Endothelial cell of hepatic sinusoid (primary cell): ENCODE measurements at regions not wholly inside any gene's neighbourhood (a gene's known extent, or its start where the extent isn't known, plus 50 kb on each side); places are given as distances from the start of the nearest gene placed in this dataset.

ENCODE experiments used
- in situ Hi-C: cut with HindIII; loops from 2 replicates; pipeline ENCODE4 v1.10.0; 2017; ENCODE audit warnings: low sequenced_read_pairs

DNA sequence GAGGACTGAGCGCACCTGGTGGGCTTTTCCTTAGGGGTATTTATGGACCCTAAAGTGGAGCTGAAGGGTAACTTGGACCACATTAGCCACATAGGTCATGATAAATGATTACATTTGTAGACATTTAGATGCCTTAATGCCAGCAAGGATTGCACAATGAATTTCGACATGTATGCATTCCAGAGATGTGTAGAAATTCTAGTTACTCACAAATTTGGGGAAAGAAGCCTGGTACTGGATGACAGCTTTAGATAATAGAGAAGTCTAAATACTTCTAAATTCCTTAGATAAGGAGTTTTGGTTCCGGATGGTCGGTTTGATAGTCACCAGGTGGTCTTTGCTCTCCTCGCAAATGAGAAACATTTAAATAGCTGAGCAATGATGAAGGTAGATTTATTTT, 609.5 kb upstream of the PRKX start:
- in situ Hi-C loops: no loop called here

DNA sequence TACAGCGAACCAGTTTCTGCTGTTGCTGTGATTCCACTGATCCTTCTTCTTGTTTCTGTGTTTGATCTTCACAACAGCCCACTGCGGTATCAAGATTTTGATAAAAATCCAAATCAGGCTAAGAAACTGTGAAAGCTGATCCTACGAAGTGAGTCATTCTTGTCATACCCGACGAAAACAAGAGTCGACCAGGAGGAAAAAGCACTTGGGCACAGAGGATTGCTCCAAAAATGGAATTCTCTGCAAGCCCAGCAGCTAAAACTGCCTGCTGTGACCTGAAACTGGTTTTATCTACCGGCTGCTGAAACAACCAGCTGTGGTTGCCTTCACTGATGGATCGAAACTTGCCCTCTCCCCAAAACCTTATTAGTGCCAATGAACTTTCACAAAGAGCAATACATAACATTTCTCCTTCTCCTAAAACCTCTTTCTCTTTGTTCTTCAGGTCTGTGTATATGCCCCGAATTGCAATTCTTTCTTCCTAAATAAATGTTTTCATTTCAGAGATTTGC, 607.0 kb upstream of the PRKX start:
- in situ Hi-C loops: no loop called here

DNA sequence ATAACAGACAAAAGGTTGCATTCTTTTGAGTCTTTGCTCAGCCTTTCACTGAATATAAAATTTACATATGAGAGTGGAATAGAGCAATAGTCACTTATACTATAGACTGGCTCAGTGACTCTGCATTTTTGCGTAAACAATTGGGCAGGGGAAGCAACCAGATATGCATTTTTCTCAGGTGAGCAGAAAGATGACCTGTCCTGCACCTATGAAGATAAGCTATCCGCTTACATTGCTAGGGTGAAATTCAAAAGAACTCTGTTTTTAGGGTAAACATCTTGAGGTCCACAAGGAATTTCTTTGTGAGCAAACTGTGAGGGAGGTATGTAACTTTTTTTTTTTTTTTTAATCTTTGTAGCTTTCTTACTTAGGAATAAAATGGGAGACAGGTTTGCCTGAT, 602.4 kb upstream of the PRKX start:
- in situ Hi-C loops: no loop called here

DNA sequence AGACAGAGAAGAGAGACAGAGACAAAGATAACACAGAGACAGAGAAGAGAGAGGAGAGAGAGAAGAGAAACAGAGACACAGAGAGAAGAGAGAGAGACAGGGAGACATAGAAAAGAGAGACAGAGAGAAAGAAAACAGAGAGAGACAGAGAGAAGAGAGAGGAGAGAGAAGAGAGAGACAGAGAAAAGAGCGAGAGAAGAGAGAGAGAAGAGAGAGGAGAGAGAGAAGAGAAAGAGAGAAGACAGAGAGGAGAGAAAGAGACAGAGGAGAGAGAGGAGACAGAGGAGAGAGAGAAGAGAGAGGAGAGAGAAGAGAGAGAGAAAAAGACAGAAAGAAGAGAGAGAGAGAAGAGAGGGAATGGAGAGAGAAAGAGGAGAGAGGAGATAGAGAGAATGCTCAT, 601.1 kb upstream of the PRKX start:
- in situ Hi-C loops: no loop called here

DNA sequence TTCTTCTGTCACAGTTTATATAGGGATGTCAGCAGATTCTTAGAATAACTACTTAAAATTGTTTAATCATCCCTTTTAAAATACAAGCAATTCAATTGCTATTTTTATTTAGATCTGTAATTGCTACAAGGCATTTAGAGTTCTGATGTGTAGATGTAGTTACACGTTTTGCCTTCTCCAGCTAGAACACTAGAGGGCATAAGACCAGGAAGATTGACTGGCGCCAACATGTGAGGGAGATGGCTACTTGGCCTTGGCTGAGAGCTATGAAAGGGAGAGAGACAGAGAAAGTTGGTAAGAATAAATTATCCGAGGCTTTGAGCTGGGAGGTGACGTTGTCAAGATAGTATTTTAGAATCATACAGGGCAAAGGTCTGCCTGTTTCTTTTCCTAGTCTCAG, 563.7 kb upstream of the PRKX start:
- in situ Hi-C loops: no loop called here

DNA sequence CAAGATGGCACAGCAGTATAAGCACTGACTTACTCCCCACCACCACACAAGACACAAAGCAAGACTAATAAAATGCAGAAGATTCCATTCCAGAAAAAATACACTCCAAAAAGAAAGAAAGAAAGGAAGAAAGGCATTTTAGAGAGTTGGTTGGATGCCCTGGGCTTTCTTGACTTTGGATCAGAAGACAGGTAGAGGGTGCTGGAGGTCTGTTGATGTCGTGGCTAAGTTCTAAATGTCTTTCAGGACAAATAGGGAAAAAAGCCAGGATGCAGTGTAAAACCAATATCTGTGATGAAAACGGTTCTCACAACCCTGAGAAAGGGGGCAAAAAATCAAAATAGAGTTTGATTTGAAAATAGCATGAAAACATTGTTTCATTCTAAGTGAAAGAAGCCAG, 555.2 kb upstream of the PRKX start:
- in situ Hi-C loops: no loop called here

DNA sequence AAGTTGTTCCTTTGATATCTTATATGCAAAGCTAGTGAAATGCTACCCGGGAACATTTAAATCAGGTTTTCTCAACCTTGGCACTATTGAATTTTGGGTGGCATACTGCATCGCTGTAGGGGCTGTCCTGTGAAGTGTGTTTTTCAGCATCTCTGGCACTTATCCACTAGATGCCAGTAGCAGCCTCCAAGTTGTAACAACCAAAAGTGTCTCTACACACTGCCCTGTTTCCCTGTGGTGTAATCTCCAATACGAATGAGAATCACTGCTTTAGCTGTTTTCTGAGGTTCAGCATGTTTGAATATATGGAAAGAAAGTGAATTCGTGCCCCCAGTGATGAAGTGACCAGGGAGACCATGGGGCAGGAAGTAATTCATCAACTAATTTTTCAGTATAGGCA, 551.6 kb upstream of the PRKX start:
- in situ Hi-C loops: no loop called here

DNA sequence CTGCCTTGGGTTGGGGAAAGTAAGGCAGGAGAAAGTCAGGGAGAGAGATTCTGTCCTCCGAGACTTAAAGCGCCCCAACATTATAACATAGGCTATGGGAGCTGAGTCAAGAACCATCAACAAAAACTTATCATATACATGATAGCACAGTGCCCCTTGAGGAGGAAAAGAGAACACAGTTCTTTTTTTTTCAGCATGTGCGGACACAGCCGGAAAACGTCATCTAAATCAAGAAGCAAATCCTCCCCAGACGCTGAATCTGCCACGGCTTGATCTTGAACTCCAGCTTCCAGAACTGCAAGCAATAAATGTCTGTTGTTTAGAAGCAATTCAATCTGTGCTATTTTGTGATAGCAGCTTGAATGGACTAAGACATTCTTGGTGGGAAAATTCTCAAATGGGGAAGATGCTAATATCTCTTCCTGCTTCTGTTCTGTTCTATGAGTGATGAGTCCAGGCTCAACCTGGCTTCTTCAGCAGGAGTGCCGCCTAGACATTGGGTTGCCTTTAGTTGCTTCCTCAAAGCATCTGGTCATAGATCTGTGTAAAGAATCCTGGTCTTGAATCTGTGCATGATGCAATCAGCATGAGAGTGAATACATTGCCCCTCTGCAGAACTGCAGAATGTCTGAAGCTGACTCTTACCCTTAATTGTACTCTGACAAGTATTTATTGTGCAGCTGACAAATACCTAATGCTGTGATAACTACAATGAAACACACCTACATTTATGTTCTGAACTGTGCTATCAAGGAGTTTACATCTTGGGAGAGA, 549.8 kb upstream of the PRKX start:
- in situ Hi-C loops: no loop called here

DNA sequence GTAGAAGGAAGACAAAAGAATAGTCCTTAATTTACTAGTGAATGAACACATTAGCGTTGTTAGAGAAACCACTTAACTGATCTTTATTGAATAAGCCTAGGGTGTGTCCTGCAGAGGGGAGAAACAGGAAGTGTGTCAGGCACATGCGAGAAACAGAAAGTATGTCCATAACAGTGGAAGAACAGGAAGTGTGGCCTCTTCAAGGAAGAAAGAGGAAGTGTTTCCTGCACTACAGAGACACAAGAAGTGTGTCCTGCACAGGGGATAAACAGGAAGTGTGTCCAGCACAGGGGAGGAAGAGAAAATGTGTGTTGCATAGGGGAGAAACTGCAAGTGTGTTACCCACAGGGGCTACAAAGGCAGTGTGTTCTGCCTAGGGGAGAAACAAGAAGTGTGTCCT, 539.6 kb upstream of the PRKX start:
- in situ Hi-C loops: no loop called here

DNA sequence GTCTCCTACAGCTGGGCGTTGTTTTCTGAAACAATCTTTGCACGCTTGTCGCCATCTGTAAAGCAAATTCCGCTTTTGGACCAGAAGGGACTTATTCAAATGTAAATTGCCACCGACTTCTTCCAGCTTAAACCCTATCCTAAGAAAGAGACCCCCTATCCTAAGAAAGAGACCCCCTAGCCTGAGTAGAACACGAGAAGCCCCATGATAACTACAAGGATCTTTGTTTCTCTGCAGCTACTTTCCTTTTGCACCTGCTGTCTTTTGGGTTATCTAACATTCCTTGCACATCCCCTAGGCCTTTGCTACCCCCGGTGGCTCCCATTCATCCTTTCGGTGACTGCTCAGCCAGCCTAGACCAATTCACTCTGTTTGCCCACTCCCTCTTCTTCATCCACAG, 536.0 kb upstream of the PRKX start:
- in situ Hi-C loops: no loop called here

DNA sequence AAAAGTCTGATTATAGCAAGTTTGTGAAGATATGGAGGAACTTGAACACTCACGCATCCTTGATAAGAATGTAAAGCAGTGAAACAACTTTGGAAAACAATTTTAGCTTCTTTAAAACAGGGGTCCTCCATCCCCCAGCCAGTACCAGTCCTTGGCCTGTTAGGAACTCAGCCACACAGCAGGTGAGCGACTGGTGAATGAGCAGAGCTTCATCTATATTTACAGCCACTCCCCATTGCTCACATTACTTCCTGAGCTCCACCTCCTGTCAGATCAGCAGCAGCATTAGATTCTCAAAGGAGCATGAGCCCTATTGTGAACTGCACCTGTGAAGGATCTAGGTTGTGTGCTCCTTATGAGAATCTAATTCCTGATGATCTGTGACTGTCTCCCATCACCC, 530.3 kb upstream of the PRKX start:
- in situ Hi-C loops: no loop called here

DNA sequence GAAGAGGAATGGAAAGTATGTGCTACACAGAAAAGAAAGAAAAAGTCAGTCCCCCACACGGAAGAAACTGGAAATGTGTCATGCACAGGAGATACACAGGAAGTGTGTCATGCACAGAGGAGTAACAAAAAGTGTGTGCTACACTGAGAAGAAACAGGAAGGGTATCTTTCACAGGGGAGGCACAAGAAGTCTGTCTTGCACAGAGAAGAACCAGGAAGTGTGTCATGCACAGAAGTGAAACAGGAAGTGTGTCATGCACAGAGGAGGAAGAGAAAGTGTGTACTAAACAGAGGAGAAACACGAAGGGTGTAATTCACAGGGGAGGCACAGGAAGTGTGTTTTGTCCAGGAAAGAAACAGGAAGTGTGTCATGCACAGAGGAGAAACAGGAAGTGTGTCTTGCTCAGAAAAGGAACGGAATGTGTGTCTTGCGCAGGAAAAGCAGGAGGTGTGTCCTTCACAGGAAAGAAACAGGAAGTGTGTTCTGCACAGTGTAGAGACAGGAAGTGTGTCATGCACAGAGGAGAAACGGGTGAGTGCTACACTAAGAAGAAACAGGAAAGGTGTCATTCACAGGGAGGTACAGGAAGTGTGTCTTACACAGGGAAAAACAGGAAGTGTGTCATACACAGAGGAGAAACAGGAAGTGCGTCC, 527.2 kb upstream of the PRKX start:
- in situ Hi-C loops: no loop called here

DNA sequence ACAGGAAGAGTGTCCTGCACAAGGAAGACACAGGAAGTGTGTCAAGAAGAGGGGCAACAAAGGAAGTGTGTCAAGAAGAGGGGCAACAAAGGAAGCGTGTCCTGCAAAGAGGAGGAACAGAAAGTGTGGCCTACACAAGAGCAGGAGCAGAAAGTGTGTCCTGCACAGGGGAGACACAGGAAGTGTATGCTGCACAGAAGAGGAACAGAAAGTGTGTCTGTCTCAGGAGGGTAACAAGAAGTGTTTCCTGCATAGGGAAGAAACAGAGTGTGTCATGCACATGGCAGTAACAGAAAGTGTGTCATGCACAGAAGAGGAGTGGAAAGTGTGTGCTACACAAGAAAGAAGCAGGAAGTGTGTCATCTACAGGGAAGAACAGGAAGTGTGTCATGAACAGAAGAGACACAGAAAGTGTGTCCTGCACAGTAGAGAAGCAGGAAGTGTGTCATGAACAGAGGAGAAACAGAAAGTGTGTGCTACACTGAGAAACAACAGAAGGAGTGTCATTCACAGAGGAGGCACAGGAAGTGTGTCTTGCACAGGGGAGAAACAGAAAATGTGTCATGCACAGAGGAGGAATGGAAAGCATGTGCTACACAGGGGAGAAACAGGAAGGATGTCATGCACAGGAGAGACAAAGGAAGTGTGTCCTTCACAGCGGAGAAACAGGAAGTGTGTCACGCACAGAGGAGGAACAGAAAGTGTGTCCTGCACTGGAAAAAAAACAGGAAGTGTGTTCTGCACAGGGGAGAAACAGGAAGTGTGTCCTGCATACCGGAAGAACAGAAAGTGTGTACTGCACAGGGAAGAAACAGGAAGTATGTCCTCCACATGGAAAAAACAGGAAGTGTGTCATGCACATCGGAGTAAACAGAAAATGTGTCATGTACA, 526.4 kb upstream of the PRKX start:
- in situ Hi-C loops: no loop called here

DNA sequence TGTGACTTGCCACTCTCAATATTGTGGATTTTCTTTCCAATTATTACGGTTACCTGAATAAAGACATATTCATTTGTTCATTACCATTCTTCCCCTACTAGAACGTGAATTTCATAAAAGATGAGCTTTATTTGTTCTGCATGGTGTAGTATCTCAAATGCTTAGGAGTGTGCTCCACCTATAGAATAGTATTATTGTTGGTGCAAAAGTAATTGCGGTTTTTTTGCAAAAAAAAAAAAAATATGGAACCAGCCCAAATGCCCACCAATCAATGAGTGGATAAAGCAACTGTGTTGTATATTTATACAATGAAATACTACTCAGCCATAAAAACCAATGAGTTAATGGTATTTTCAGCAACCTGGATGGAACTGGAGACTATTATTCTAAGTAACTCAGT, 525.5 kb upstream of the PRKX start:
- in situ Hi-C loops: no loop called here

DNA sequence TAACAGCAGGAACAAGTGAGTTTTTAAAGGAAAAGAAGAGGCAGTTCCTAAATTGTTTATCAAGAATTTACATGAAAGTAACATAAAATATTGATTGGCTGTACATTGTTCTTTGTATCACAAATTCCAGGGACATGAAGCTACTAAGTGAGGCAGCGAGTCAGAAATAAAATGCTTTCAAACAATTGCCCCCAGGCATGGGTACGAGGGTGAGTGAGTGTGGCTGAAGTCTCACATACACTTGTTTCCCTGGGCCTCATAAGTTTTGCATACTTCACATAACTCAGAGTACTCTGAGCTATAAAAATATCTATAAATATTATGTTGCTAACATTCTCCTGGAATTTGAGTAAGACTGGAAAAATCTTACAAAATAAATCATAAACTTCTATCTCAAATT, 511.6 kb upstream of the PRKX start:
- in situ Hi-C loops: no loop called here

DNA sequence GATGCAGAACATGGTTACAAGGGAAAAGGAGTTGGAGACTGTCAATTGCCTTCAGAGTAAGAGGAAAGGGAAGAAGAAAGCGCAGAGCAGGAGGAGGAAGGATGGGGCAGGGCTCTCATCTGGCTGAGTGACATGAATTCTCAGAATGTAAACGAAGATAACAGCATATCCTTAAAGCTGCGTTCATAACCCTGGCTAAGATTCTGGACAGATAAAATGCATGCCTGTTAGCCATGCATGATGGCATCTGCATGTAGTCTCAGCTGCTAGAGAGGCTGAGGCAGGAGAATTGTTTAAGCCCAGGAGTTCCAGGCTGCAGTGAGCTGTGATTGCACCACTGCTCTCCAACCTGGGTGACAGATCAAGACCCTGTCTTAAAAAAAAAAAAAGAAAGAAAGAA, 493.5 kb upstream of the PRKX start:
- in situ Hi-C loops: no loop called here

DNA sequence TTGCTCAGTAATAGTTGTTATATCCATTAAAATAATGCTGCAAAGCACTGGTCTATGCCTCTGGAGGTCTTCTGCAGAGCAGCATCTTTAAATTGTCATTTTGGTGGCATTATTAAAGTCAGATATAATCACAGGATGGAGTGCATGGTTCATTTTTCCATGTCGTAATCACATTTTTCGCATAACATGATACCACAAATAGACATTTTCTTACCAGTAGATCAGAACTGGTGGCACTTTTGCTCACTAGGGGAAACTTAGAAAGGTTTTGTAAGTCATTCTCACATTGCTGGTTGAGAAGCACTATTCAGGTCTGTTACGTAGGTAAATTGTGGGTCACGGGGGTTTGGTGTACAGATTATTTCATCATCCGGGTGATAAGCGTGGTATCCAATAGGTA, 484.5 kb upstream of the PRKX start:
- in situ Hi-C loops: no loop called here

DNA sequence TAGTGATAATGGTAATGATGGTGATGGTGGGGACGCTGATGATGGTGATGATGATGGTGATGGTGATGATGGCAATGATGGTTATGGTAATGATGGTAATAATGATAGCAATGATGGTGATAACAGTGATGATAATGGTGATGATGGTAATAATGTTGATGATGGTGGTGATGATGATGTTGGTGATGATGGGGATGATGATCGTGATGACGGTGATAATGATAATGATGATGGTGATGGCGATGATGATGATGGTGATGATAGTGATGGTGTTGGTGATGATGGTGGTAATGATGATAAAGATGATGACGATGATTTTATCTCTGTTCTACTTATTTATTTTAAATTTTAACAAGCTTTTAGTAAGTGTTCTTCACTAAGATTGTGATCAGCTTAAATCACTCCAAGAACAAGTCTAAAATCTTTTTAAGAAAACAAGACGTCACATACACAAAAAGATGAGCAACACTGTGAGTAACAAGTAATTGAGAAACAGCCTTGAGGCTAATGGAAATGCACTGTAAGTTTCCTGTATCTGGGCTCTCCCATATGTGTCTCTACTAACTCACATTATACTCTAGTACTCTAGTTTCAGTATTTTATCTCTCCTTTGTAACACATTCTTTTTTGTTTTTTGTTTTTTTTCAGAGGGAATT, 480.2 kb upstream of the PRKX start:
- in situ Hi-C loops: no loop called here

DNA sequence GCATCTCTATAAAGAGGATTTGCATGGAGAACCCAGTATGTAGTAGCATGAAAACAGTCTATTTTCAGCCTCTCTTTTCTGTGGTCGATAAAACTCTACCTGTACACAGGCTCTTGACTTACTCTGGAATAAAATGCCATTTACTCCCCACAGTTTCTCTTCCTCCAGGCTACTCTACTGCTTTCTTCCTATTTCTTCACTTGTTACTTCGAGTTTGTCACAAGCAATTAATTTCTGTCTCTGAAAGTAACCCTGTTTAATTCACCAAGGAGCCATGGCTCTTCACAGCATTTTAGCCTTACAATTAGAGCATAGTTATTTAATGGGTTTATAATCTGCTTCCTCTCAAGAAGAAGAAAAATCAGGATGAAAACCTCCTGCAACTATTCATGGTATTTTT, 472.9 kb upstream of the PRKX start:
- in situ Hi-C loops: no loop called here

DNA sequence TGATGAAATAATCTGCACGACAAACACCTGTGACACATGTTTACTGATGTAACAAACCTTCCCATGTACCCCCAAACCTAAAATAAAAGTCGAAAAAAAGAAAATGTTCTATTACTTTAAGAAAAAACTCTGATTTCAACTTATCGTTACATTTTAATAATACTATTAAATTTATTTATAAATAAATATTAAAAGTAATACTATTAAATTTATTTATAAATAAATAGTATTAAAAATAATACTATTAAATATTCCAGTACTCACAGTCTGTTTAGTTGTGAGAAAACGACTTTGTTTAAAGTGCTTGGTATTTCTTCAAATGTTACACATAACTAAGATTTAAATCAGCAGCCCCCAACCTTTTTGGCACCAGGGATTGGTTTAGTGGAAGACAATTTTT, 471.6 kb upstream of the PRKX start:
- in situ Hi-C loops: no loop called here

DNA sequence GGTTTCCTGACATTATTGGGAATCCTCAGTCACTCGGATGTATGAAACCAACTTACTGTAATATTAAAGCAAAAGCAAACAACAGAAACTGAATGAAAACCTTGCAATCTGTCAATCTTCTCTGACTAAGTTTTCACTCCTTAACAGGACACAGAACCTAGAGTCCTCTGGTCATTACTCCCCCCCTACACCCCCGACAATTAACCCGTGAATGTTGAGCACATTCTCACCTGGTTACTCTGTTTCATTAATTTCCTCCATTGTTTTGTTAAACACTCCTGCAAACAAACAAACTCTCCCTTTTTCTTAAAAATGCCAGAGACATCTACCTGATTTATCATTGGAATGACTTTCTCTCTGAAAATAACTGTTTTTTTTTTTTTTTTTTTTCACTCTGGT, 469.0 kb upstream of the PRKX start:
- in situ Hi-C loops: no loop called here
